HepG2 (cell line): ENCODE measurements at regions not wholly inside any gene's neighbourhood (a gene's known extent, or its start where the extent isn't known, plus 50 kb on each side); places are given as distances from the start of the nearest gene placed in this dataset.
A peak's percentile ranks its signal among the peaks of the same experiment; 100 is the strongest.

Experiments used
- ATAC-seq: fragments of 200-7000 bp; cut with Tn5 transposase; 3 replicates; pipeline ENCODE4 v1.9.1; 2020; ENCODE audit warnings: mild to moderate bottlenecking, moderate library complexity
- BruUV-seq: library from RNA; stranded (reverse); fragments of 400-500 nt; replicated peaks from 2 replicates; lab custom pipeline; 2021; lab: Mats Ljungman, UMichigan
- CTCF ChIA-PET: fragments of 300-600 bp; formaldehyde crosslinking; extraction: SDS; loops from one replicate; lab custom pipeline; 2021; ENCODE audit warnings: low total read pairs, inconsistent platforms, low intra/inter-chr PET ratio; lab: Yijun Ruan, JAX
- POLR2A ChIA-PET: fragments of 350-600 bp; sonication (Branson Sonifier 250); formaldehyde crosslinking; loops from one replicate; lab custom pipeline; 2020; ENCODE audit warnings: antibody characterized with exemption, inconsistent platforms; lab: Yijun Ruan, JAX
- DNase-seq: peaks from one replicate; pipeline ENCODE4 v3.0.0-alpha.2; 2015; ENCODE audit warnings: low spot score
- FAIRE-seq: peaks from 3 replicates; lab custom pipeline; 2011; peaks lifted over from hg19 to GRCh38; lab: Jason Lieb, UNC
- H2AFZ ChIP-seq: one replicate; pipeline ENCODE4 v1.6.1; 2011; ENCODE audit warnings: low read length, inconsistent platforms
- H3K27ac ChIP-seq: fragments of 300-600 bp; 3 replicates; pipeline ENCODE4 v1.8.0; 2011; ENCODE audit warnings: mixed run types, mild to moderate bottlenecking, mixed read lengths, low read length, inconsistent platforms; ENCODE audit not compliant: insufficient read depth; ENCODE audit errors: extremely low read length
- H3K27me3 ChIP-seq, 2 experiments: fragments of 200-600 bp in 1 of 2; 2 replicates in 1 of 2; 3 replicates in 1 of 2; pipeline versions ENCODE4 v1.6.0 to v1.8.0; 2011; ENCODE audit warnings: low read length in 2 of 2, mild to moderate bottlenecking in 2 of 2, moderate library complexity in 2 of 2, inconsistent platforms in 1 of 2; ENCODE audit not compliant: insufficient read depth in 2 of 2, control insufficient read depth in 1 of 2
- H3K36me3 ChIP-seq, 2 experiments: fragments of 200-600 bp in 1 of 2; replicated peaks in 1 of 2; 2 replicates in 1 of 2; 3 replicates in 1 of 2; pipeline versions ENCODE4 v1.5.1 to v1.8.0; 2011; ENCODE audit warnings: low read length in 2 of 2, inconsistent platforms in 1 of 2; ENCODE audit not compliant: insufficient read depth in 2 of 2, control insufficient read depth in 1 of 2
- H3K4me1 ChIP-seq: 2 replicates; pipeline ENCODE4 v1.5.1; 2012; ENCODE audit warnings: low read length, inconsistent platforms; ENCODE audit not compliant: insufficient read depth
- H3K4me2 ChIP-seq: 2 replicates; pipeline ENCODE4 v1.6.0; 2011; ENCODE audit warnings: low read depth, low read length, inconsistent platforms
- H3K4me3 ChIP-seq, 3 experiments: fragments of 200-600 bp in 1 of 3; sonication (generic), shearing (Covaris generic) in 1 of 3; replicated peaks in 1 of 3; 2 replicates each; pipeline ENCODE4 v1.5.1; 2011 to 2016; ENCODE audit warnings: low read length in 3 of 3, inconsistent platforms in 2 of 3, low read depth in 2 of 3, mild to moderate bottlenecking in 2 of 3, control low read depth in 1 of 3, mixed read lengths in 1 of 3; ENCODE audit not compliant: insufficient read depth in 1 of 3
- H3K79me2 ChIP-seq: one replicate; pipeline ENCODE4 v1.6.1; 2011; ENCODE audit warnings: low read length, inconsistent platforms; ENCODE audit not compliant: insufficient read depth
- H3K9ac ChIP-seq: 2 replicates; pipeline ENCODE4 v1.6.0; 2011; ENCODE audit warnings: mild to moderate bottlenecking, low read depth, low read length, inconsistent platforms; ENCODE audit not compliant: insufficient read depth
- H3K9me3 ChIP-seq: 2 replicates; pipeline ENCODE4 v1.5.1; 2012; ENCODE audit warnings: mild to moderate bottlenecking, low read length
- H4K20me1 ChIP-seq: 2 replicates; pipeline ENCODE4 v1.6.0; 2011; ENCODE audit warnings: inconsistent platforms, mild to moderate bottlenecking, low read length, moderate library complexity; ENCODE audit not compliant: insufficient read depth
- HNRNPK ChIP-seq: fragments of 200-400 bp; formaldehyde crosslinking; IDR thresholded peaks from 2 replicates; pipeline ENCODE4 v1.6.1; 2018; ENCODE audit warnings: low read length, low read depth, moderate library complexity, mild to moderate bottlenecking; ENCODE audit not compliant: poor library complexity, severe bottlenecking
- PCBP2 ChIP-seq: fragments of 200-400 bp; formaldehyde crosslinking; optimal IDR thresholded peaks from 2 replicates; pipeline ENCODE3; 2018; ENCODE audit warnings: low read length, low read depth; ENCODE audit not compliant: poor library complexity, severe bottlenecking
- PRPF4 ChIP-seq: fragments of 200-400 bp; formaldehyde crosslinking; IDR thresholded peaks from 2 replicates; pipeline ENCODE4 v1.6.1; 2016; ENCODE audit warnings: low read length, low read depth; ENCODE audit not compliant: poor library complexity, severe bottlenecking
- ZNF33B ChIP-seq: sonication (generic); formaldehyde crosslinking; IDR thresholded peaks from 2 replicates; pipeline ENCODE4 v1.5.1; 2020; ENCODE audit warnings: mild to moderate bottlenecking, missing genetic modification reagents
- ZSCAN22 ChIP-seq: sonication (generic); formaldehyde crosslinking; IDR thresholded peaks from 2 replicates; pipeline ENCODE4 v1.4.0; 2020; ENCODE audit warnings: mild to moderate bottlenecking, missing genetic modification reagents
- WGBS: methylation state at CpG from one replicate; pipeline ENCODE4 v1.1.6; 2017; ENCODE audit warnings: low lambda C conversion rate; 5-methylcytosine and 5-hydroxymethylcytosine counted together
- in situ Hi-C: cut with HindIII; loops from 2 replicates; pipeline ENCODE4 v1.10.0; 2017; ENCODE audit warnings: low pct_unique_long_range_greater_than_20kb; ENCODE audit not compliant: extremely low pct_ligation_motif_present
- intact Hi-C: fragments of 100-400 bp; cut with micrococcal nuclease; formaldehyde crosslinking; loops from one replicate; pipeline ENCODE4 v1.10.0; 2022; ENCODE audit not compliant: unreplicated experiment
- TF ChIP-seq, protein P1 (sequence below): sonication (generic); formaldehyde crosslinking; conservative IDR thresholded peaks from 2 replicates; pipeline ENCODE4 v1.4.0; 2020; ENCODE audit warnings: missing genetic modification reagents
- TF ChIP-seq, protein P2 (sequence below): sonication (generic); formaldehyde crosslinking; IDR thresholded peaks from 2 replicates; pipeline ENCODE4 v1.4.0; 2020; ENCODE audit warnings: missing genetic modification reagents, mild to moderate bottlenecking, borderline replicate concordance

- Histone ChIP-seq H3K9me3 (no peaks in the 10 kb centered on the region), H3K9ac (no peak overlapping the region), H3K36me3 (no peaks in the 10 kb centered on the region), H3K4me1 (peaks cover 18% of the 10 kb centered on the region), H2AFZ (no peak overlapping the region), H3K27ac (no peak overlapping the region), H3K27me3 (no peaks in the 10 kb centered on the region), H4K20me1 (no peaks in the 10 kb centered on the region), H3K4me3 (no peak overlapping the region), H3K79me2 (no peaks in the 10 kb centered on the region), H3K4me2 (no peak overlapping the region)
- in situ Hi-C loops: no loop called here
- DNase-seq (no peak), FAIRE-seq (no peak), ATAC-seq (no peak)
- 14% methylated on average over 2 of the region's 2 CpGs for whole genome bisulfite sequencing
- POLR2A ChIA-PET: no interaction called here
- no TSS peak for BruUV-seq
- CTCF ChIA-PET: no interaction called here
- intact Hi-C loops: no loop called here
- TF ChIP-seq, protein P1, sequence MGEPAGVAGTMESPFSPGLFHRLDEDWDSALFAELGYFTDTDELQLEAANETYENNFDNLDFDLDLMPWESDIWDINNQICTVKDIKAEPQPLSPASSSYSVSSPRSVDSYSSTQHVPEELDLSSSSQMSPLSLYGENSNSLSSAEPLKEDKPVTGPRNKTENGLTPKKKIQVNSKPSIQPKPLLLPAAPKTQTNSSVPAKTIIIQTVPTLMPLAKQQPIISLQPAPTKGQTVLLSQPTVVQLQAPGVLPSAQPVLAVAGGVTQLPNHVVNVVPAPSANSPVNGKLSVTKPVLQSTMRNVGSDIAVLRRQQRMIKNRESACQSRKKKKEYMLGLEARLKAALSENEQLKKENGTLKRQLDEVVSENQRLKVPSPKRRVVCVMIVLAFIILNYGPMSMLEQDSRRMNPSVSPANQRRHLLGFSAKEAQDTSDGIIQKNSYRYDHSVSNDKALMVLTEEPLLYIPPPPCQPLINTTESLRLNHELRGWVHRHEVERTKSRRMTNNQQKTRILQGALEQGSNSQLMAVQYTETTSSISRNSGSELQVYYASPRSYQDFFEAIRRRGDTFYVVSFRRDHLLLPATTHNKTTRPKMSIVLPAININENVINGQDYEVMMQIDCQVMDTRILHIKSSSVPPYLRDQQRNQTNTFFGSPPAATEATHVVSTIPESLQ (CRISPR knock-in tag): no peak
- TF ChIP-seq HNRNPK: peak; percentile 53
- TF ChIP-seq ZSCAN22: no peak
- TF ChIP-seq PRPF4: no peak
- no peak for TF ChIP-seq ZNF33B (CRISPR knock-in tag)
- TF ChIP-seq, protein P2, sequence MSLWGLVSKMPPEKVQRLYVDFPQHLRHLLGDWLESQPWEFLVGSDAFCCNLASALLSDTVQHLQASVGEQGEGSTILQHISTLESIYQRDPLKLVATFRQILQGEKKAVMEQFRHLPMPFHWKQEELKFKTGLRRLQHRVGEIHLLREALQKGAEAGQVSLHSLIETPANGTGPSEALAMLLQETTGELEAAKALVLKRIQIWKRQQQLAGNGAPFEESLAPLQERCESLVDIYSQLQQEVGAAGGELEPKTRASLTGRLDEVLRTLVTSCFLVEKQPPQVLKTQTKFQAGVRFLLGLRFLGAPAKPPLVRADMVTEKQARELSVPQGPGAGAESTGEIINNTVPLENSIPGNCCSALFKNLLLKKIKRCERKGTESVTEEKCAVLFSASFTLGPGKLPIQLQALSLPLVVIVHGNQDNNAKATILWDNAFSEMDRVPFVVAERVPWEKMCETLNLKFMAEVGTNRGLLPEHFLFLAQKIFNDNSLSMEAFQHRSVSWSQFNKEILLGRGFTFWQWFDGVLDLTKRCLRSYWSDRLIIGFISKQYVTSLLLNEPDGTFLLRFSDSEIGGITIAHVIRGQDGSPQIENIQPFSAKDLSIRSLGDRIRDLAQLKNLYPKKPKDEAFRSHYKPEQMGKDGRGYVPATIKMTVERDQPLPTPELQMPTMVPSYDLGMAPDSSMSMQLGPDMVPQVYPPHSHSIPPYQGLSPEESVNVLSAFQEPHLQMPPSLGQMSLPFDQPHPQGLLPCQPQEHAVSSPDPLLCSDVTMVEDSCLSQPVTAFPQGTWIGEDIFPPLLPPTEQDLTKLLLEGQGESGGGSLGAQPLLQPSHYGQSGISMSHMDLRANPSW (CRISPR knock-in tag): no peak
- TF ChIP-seq PCBP2: peak; percentile 76
Measured at GRCh38 chr7:118877187-118877586, 652.7 kb downstream of the ANKRD7 start.
